ENCODE measurements at regions not wholly inside any gene's neighbourhood (a gene's known extent, or its start where the extent isn't known, plus 50 kb on each side); places are given as distances from the start of the nearest gene placed in this dataset.

DNA sequence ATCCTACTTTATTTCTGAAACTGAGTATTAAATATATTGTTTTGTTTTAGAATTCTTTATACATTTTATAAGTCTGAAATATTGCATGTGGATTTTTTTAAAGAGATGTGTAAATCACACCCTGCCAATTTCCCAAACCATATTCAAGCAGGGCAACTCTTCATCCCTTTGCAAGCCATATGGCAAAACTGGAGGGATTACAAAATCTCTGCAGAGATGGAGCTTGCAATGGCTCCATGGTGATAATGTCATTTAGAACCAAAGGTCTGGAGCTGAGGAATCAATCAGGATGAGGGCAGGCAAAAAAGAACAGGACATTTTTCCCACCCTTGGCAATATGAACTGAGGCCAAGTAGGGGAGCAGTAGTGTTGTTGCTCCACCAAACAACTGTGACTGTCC is 173.4 kb downstream of the BMP4 start:
- Histone ChIP-seq H3K4me3 (ENCODE audit: low read length in 2 of 2) (no peak overlapping the region), H3K4me1 (ENCODE audit: control insufficient read depth, insufficient read depth, low read length) (no peaks in the 10 kb centered on the region), H3K9me3 (ENCODE audit: control insufficient read depth in 2 of 2, low read length in 2 of 2) (no peaks in the 10 kb centered on the region), H3K36me3 (ENCODE audit: control insufficient read depth in 2 of 2, insufficient read depth in 2 of 2, low read length in 2 of 2) (no peaks in the 10 kb centered on the region), H3K9ac (ENCODE audit: low read length in 2 of 2) (no peak overlapping the region), H3K27ac (ENCODE audit: low read length) (no peak overlapping the region), H3K27me3 (ENCODE audit: control insufficient read depth in 1 of 2, insufficient read depth in 2 of 2, low read length in 2 of 2) (no peaks in the 10 kb centered on the region)

DNA sequence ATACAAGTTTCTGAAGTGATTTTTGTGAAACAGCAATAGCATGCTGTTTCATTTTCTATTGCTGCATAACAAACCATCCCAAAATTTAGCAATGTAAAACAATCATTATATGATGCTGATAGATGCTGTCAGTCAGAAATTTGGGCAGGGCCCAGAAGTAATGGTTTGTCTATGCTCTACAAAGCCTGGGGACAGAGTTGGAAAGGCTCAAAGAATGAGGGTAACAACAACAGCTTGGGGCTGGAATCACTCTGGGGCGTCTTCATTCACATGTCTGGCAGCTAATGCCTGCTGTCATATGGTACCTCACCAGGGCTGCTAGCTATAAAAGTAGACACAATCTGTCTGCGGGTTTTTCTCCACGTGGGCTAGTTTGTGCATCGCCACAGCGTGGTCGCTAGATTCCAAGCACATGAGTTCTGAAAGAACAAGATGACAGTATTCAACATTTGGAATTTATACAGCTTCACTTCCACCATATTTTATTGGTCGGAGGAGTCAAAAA is 176.5 kb downstream of the BMP4 start:
- no peaks in the 10 kb centered on the region for H3K9me3 ChIP-seq (ENCODE audit: control insufficient read depth in 2 of 2, low read length in 2 of 2)
- no peaks in the 10 kb centered on the region for H3K36me3 ChIP-seq (ENCODE audit: control insufficient read depth in 2 of 2, insufficient read depth in 2 of 2, low read length in 2 of 2)
- no peaks in the 10 kb centered on the region for H3K27me3 ChIP-seq (ENCODE audit: control insufficient read depth in 1 of 2, insufficient read depth in 2 of 2, low read length in 2 of 2)
- H3K27ac ChIP-seq (ENCODE audit: low read length): no peak overlapping the region
- H3K9ac ChIP-seq (ENCODE audit: low read length in 2 of 2): no peak overlapping the region
- H3K4me3 ChIP-seq (ENCODE audit: low read length in 2 of 2): no peak overlapping the region
- no peaks in the 10 kb centered on the region for H3K4me1 ChIP-seq (ENCODE audit: control insufficient read depth, insufficient read depth, low read length)

DNA sequence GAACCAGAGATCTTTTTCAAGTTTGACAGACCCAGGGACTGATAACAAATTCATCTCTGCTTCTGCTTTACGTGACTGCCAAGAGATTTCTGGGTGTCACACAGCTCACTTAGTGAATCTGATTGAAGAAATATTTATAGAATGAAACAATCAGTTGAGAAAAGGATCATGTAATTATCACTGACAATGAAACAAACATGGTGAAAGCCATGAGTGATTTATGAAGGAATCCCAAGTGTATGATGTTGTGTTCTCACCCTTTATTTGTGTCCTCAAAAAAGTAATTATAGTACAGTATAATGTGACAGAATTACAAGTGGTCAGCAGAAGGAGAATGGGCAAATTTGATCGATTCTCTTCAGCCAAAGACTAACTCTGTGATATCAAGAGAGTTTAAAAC is 177.3 kb downstream of the BMP4 start:
- Histone ChIP-seq H3K9ac (ENCODE audit: low read length in 2 of 2) (no peak overlapping the region), H3K4me3 (ENCODE audit: low read length in 2 of 2) (no peak overlapping the region), H3K27me3 (ENCODE audit: control insufficient read depth in 1 of 2, insufficient read depth in 2 of 2, low read length in 2 of 2) (no peaks in the 10 kb centered on the region), H3K9me3 (ENCODE audit: control insufficient read depth in 2 of 2, low read length in 2 of 2) (no peaks in the 10 kb centered on the region), H3K27ac (ENCODE audit: low read length) (no peak overlapping the region), H3K36me3 (ENCODE audit: control insufficient read depth in 2 of 2, insufficient read depth in 2 of 2, low read length in 2 of 2) (no peaks in the 10 kb centered on the region), H3K4me1 (ENCODE audit: control insufficient read depth, insufficient read depth, low read length) (no peaks in the 10 kb centered on the region)

DNA sequence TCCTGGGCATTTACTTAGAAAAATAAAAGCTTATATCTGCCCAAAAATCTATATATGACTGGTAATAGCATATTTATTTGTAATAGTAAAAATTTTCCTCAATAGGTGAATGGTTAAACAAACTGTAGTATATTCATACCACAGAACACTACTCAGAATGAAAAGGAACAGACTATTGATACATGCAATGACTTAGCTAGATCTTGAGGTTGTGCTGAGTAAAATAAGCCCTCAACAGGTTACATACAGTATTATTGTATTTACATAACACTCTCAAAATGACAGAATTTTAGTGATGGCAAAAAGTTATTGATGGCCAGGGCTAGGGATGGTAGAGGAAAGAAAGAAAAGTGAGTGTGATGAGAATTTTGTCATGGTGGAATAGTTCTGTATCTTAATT is 178.4 kb downstream of the BMP4 start:
- H3K27ac ChIP-seq (ENCODE audit: low read length): no peak overlapping the region
- no peak overlapping the region for H3K4me3 ChIP-seq (ENCODE audit: low read length in 2 of 2)
- H3K9ac ChIP-seq (ENCODE audit: low read length in 2 of 2): no peak overlapping the region
- H3K9me3 ChIP-seq (ENCODE audit: control insufficient read depth in 2 of 2, low read length in 2 of 2): no peaks in the 10 kb centered on the region
- no peaks in the 10 kb centered on the region for H3K36me3 ChIP-seq (ENCODE audit: control insufficient read depth in 2 of 2, insufficient read depth in 2 of 2, low read length in 2 of 2)
- H3K27me3 ChIP-seq (ENCODE audit: control insufficient read depth in 1 of 2, insufficient read depth in 2 of 2, low read length in 2 of 2): no peaks in the 10 kb centered on the region
- no peaks in the 10 kb centered on the region for H3K4me1 ChIP-seq (ENCODE audit: control insufficient read depth, insufficient read depth, low read length)

DNA sequence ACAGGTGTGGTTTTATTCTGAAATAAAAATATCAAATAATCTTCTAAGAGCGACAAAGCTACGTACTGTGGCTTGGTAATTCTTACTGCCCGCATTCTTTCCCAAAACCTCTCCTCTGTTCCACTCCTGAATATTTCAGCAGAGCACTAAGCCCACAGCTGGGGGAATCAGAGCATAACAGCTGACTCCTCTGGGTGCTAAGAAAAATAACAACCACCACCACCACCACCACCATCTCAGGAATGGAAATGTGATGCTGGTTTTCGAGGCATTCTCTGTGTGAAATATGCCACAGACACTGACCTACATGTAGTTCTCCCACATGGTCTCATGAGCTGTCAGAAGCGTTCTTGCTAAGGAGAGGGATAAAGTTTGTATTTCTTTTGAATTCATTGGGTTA is 183.7 kb downstream of the BMP4 start:
- Histone ChIP-seq H3K36me3 (ENCODE audit: control insufficient read depth in 2 of 2, insufficient read depth in 2 of 2, low read length in 2 of 2) (no peaks in the 10 kb centered on the region), H3K27me3 (ENCODE audit: control insufficient read depth in 1 of 2, insufficient read depth in 2 of 2, low read length in 2 of 2) (no peaks in the 10 kb centered on the region), H3K9ac (ENCODE audit: low read length in 2 of 2) (no peak overlapping the region), H3K4me1 (ENCODE audit: control insufficient read depth, insufficient read depth, low read length) (no peaks in the 10 kb centered on the region), H3K27ac (ENCODE audit: low read length) (no peak overlapping the region), H3K4me3 (ENCODE audit: low read length in 2 of 2) (no peak overlapping the region), H3K9me3 (ENCODE audit: control insufficient read depth in 2 of 2, low read length in 2 of 2) (no peaks in the 10 kb centered on the region)

DNA sequence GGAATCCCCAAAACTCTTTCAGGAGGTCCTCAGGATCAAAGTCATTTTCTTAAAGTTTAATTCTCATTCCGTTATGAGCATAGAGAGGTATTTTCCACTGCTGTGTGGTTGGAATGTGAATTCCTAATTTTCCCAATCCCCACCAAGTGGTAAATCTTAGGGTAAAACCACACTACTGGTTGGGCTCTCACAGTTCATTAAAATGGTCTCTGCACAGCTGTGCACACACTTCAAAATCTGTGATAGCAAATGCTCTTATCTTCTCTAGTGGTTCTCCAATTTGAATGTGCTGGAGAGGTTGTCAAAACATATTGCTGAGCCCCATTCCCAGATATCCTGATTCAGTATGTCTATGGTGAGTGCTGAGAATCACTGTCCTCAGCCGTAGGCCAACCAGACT is 189.1 kb downstream of the BMP4 start:
- no peaks in the 10 kb centered on the region for H3K36me3 ChIP-seq (ENCODE audit: control insufficient read depth in 2 of 2, insufficient read depth in 2 of 2, low read length in 2 of 2)
- no peak overlapping the region for H3K4me3 ChIP-seq (ENCODE audit: low read length in 2 of 2)
- H3K27me3 ChIP-seq (ENCODE audit: control insufficient read depth in 1 of 2, insufficient read depth in 2 of 2, low read length in 2 of 2): no peaks in the 10 kb centered on the region
- no peaks in the 10 kb centered on the region for H3K4me1 ChIP-seq (ENCODE audit: control insufficient read depth, insufficient read depth, low read length)
- no peaks in the 10 kb centered on the region for H3K9me3 ChIP-seq (ENCODE audit: control insufficient read depth in 2 of 2, low read length in 2 of 2)
- no peak overlapping the region for H3K9ac ChIP-seq (ENCODE audit: low read length in 2 of 2)
- H3K27ac ChIP-seq (ENCODE audit: low read length): no peak overlapping the region

DNA sequence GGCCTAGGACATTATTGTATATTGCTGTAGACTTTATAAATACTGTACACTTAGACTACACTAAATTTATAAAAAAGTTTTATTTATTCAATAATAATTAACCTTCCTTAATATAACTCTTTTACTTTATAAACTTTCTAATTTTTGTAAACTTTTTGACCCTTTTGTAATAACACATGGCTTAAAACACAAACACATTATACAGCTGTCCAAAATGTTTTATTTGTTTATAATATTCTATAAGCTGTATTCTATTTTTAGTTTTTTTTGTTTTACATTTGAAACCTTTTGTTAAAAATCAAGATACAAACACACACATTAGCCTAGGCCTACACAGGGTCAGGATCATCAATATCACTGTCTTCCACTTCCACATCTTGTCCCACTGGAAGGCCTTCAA is 190.0 kb downstream of the BMP4 start:
- Histone ChIP-seq H3K36me3 (ENCODE audit: control insufficient read depth in 2 of 2, insufficient read depth in 2 of 2, low read length in 2 of 2) (no peaks in the 10 kb centered on the region), H3K4me3 (ENCODE audit: low read length in 2 of 2) (no peak overlapping the region), H3K9ac (ENCODE audit: low read length in 2 of 2) (no peak overlapping the region), H3K27ac (ENCODE audit: low read length) (no peak overlapping the region), H3K4me1 (ENCODE audit: control insufficient read depth, insufficient read depth, low read length) (no peaks in the 10 kb centered on the region), H3K27me3 (ENCODE audit: control insufficient read depth in 1 of 2, insufficient read depth in 2 of 2, low read length in 2 of 2) (no peaks in the 10 kb centered on the region), H3K9me3 (ENCODE audit: control insufficient read depth in 2 of 2, low read length in 2 of 2) (no peaks in the 10 kb centered on the region)

DNA sequence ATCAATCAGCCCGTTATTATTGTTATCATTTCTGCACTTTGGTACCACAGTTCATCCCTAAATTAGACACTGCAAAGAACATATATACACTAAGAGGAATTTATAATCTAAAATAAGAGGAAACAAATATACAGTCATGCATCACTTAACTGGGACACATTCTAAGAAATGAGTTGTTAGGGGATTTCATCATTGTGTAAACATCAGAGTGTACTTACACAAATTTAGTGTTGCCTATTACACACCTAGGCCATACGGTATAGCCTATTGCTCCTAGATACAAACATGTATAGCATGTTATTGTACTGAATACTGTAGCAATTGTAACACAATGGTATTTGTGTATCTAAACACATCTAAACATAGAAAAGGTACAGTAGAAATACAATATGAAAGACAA is 190.5 kb downstream of the BMP4 start:
- H3K27me3 ChIP-seq (ENCODE audit: control insufficient read depth in 1 of 2, insufficient read depth in 2 of 2, low read length in 2 of 2): no peaks in the 10 kb centered on the region
- no peaks in the 10 kb centered on the region for H3K4me1 ChIP-seq (ENCODE audit: control insufficient read depth, insufficient read depth, low read length)
- H3K4me3 ChIP-seq (ENCODE audit: low read length in 2 of 2): no peak overlapping the region
- no peak overlapping the region for H3K27ac ChIP-seq (ENCODE audit: low read length)
- H3K9me3 ChIP-seq (ENCODE audit: control insufficient read depth in 2 of 2, low read length in 2 of 2): no peaks in the 10 kb centered on the region
- H3K36me3 ChIP-seq (ENCODE audit: control insufficient read depth in 2 of 2, insufficient read depth in 2 of 2, low read length in 2 of 2): no peaks in the 10 kb centered on the region
- no peak overlapping the region for H3K9ac ChIP-seq (ENCODE audit: low read length in 2 of 2)

DNA sequence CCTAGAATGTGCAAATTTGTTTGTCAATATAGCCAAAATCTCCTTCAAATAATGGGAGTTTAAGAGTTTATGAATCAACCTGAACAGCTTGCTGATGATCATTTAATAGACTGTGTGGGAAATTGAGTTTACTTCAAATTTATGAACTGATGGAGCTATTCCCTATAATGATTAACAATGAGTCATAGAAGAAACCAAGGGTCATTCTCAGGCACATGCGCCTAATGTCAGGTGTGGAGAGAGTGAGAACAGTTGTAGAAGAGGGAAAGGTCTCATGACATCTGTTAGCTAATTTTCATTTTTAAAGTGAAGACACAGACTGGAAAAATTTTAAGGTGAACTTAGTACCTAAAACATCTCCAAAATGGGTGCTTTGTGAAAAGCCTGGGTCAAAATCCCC is 191.8 kb downstream of the BMP4 start:
- no peak overlapping the region for H3K27ac ChIP-seq (ENCODE audit: low read length)
- no peaks in the 10 kb centered on the region for H3K4me1 ChIP-seq (ENCODE audit: control insufficient read depth, insufficient read depth, low read length)
- H3K9ac ChIP-seq (ENCODE audit: low read length in 2 of 2): no peak overlapping the region
- no peaks in the 10 kb centered on the region for H3K36me3 ChIP-seq (ENCODE audit: control insufficient read depth in 2 of 2, insufficient read depth in 2 of 2, low read length in 2 of 2)
- no peaks in the 10 kb centered on the region for H3K27me3 ChIP-seq (ENCODE audit: control insufficient read depth in 1 of 2, insufficient read depth in 2 of 2, low read length in 2 of 2)
- no peak overlapping the region for H3K4me3 ChIP-seq (ENCODE audit: low read length in 2 of 2)
- H3K9me3 ChIP-seq (ENCODE audit: control insufficient read depth in 2 of 2, low read length in 2 of 2): no peaks in the 10 kb centered on the region

DNA sequence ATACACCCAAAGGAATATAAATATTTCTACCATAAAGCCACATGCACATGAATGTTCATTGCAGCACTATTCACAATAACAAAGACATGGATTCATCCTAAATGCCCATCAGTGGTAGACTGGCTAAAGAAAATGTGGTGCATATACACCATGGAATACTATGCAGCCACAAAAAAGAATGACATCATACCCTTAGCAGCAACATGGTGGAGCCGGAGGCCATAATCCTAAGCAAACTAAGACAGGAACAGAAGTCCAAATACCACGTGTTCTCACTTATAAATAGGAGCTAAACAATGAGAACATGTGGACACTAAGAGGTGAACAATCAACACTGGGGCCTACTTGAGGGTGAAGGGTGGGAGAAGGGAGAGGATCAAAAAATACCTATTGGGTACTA is 198.5 kb downstream of the BMP4 start:
- H3K9me3 ChIP-seq (ENCODE audit: control insufficient read depth in 2 of 2, low read length in 2 of 2): no peaks in the 10 kb centered on the region
- H3K4me1 ChIP-seq (ENCODE audit: control insufficient read depth, insufficient read depth, low read length): no peaks in the 10 kb centered on the region
- H3K9ac ChIP-seq (ENCODE audit: low read length in 2 of 2): no peak overlapping the region
- no peaks in the 10 kb centered on the region for H3K27me3 ChIP-seq (ENCODE audit: control insufficient read depth in 1 of 2, insufficient read depth in 2 of 2, low read length in 2 of 2)
- H3K27ac ChIP-seq (ENCODE audit: low read length): no peak overlapping the region
- H3K36me3 ChIP-seq (ENCODE audit: control insufficient read depth in 2 of 2, insufficient read depth in 2 of 2, low read length in 2 of 2): no peaks in the 10 kb centered on the region
- H3K4me3 ChIP-seq (ENCODE audit: low read length in 2 of 2): no peak overlapping the region

DNA sequence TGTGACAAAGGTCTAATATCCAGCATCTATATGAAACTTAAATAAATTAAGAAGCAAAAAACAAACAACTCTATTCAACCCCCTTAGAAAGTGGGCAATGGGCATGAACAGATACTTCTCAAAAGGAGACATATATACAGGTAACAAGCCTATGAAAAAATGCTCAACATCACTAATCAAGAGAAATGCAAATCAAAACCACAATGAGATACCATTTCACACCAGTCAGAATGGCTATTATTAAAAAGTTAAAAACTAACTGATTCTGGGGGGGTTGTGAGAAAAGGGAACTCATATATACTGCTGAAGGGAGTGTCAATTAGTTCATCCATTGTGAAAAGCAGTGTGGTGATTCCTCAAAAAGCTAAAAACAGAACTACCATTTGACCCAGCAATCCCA is 198.9 kb downstream of the BMP4 start:
- Histone ChIP-seq H3K27me3 (ENCODE audit: control insufficient read depth in 1 of 2, insufficient read depth in 2 of 2, low read length in 2 of 2) (no peaks in the 10 kb centered on the region), H3K36me3 (ENCODE audit: control insufficient read depth in 2 of 2, insufficient read depth in 2 of 2, low read length in 2 of 2) (no peaks in the 10 kb centered on the region), H3K4me1 (ENCODE audit: control insufficient read depth, insufficient read depth, low read length) (no peaks in the 10 kb centered on the region), H3K9ac (ENCODE audit: low read length in 2 of 2) (no peak overlapping the region), H3K27ac (ENCODE audit: low read length) (no peak overlapping the region), H3K9me3 (ENCODE audit: control insufficient read depth in 2 of 2, low read length in 2 of 2) (no peaks in the 10 kb centered on the region), H3K4me3 (ENCODE audit: low read length in 2 of 2) (no peak overlapping the region)

DNA sequence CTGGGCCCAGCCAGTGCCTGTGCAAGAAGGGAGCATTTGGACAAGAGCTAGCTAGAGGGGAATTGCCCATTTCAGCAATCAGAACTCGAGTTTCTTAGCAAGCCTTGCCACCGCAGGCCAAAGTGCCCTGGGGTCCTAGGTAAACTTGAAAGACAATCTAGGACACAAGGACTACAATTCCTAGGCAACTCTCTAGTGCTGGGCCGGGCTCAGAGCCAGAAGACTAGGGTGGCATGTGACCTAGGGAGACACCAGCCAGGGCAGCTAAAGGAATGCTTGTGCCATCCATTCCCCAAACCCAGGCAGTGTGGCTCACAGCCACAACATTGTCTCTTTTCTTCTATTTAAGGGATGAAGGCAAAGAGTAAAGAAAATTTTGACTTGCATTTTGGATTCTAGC is 205.0 kb downstream of the BMP4 start:
- no peak overlapping the region for H3K9ac ChIP-seq (ENCODE audit: low read length in 2 of 2)

More for the DNA sequence above, 205.0 kb downstream of the BMP4 start:
- Histone ChIP-seq H3K4me1 (ENCODE audit: control insufficient read depth, insufficient read depth, low read length) (no peaks in the 10 kb centered on the region), H3K27ac (ENCODE audit: low read length) (no peak overlapping the region), H3K36me3 (ENCODE audit: control insufficient read depth in 2 of 2, insufficient read depth in 2 of 2, low read length in 2 of 2) (no peaks in the 10 kb centered on the region), H3K4me3 (ENCODE audit: low read length in 2 of 2) (no peak overlapping the region), H3K9me3 (ENCODE audit: control insufficient read depth in 2 of 2, low read length in 2 of 2) (no peaks in the 10 kb centered on the region), H3K27me3 (ENCODE audit: control insufficient read depth in 1 of 2, insufficient read depth in 2 of 2, low read length in 2 of 2) (no peaks in the 10 kb centered on the region)
